Activated CD4-positive, alpha-beta T cell treated with anti-CD3 and anti-CD28 coated beads, Interleukin-2, amount 10 ng/mL, durations not matched to agents 7 days and 5 days (primary cell): ENCODE measurements at regions not wholly inside any gene's neighbourhood (a gene's known extent, or its start where the extent isn't known, plus 50 kb on each side); places are given as distances from the start of the nearest gene placed in this dataset. TPM values are rescaled to one million over a fixed set of nuclear protein-coding genes. Genes with fewer than 3 reads are reported as not detected.

ENCODE experiments used
- CTCF ChIA-PET: fragments of 350-600 bp; sonication (Branson Sonifier 250); formaldehyde crosslinking; loops from one replicate; lab custom pipeline; 2021; ENCODE audit warnings: antibody characterized with exemption; lab: Charles Lee
- POLR2A ChIA-PET: fragments of 350-600 bp; sonication (Branson Sonifier 250); formaldehyde crosslinking; loops from one replicate; lab custom pipeline; 2021; ENCODE audit warnings: antibody characterized with exemption; lab: Charles Lee
- DNase-seq: peaks from one replicate; pipeline ENCODE4 v3.0.0-alpha.2; 2020
- H3K27ac Mint-ChIP-seq: one replicate; pipeline ENCODE4 v1.8.0; 2021; ENCODE audit warnings: mild to moderate bottlenecking, moderate library complexity, mixed read lengths
- H3K27me3 Mint-ChIP-seq: one replicate; pipeline ENCODE4 v1.8.0; 2021; ENCODE audit warnings: mixed read lengths
- H3K36me3 Mint-ChIP-seq: one replicate; pipeline ENCODE4 v1.8.0; 2021; ENCODE audit warnings: low read depth, mixed read lengths
- H3K4me1 Mint-ChIP-seq: one replicate; pipeline ENCODE4 v1.8.0; 2021; ENCODE audit warnings: mixed read lengths
- H3K4me3 Mint-ChIP-seq: one replicate; pipeline ENCODE4 v1.8.0; 2021; ENCODE audit warnings: mild to moderate bottlenecking, moderate library complexity, mixed read lengths
- H3K9me3 Mint-ChIP-seq: one replicate; pipeline ENCODE4 v1.8.0; 2021; ENCODE audit warnings: mixed read lengths
- microRNA-seq: library from miRNA; unstranded; fragments of <30 nt; microRNA quantifications from one replicate; pipeline ENCODE4 v1.2.0, GENCODE V29; 2021; ENCODE audit warnings: borderline microRNAs expressed, borderline replicate concordance

DNA sequence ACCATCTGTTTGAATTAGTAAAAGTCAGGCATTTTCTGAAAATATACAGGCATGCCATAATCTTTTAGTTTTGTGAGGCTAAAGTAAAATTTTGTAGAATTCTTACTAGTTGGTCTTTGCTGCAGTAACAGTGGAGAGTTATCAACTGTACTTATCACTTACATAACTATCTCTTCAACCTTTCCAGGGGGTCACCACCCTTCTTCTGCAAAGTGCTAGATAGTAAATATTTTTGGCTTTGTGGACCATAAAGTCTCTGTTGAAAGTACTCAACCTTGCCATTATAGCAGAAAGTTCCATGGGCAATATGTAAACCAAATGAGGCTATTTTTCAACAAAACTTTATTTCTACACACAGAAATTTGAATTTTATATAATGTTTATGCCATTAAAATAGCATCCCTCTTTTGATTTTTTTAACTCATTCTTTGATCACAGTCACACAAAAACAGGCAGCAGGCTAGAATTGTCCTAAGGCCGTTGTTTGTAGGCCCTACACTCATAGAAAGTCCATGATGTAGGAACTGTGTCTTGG, 59.5 kb upstream of the KLF6 start:
- no peak overlapping the region for H3K4me3 Mint-ChIP-seq
- ChIA-PET CTCF (interaction anchor here (1.4 kb wide), 1 partner anchor 22 kb away, joined by 3 read pairs; no protein-coding TSS in a partner anchor), POLR2A (no interaction called here)
- H3K27ac Mint-ChIP-seq = no peak overlapping the region
- no peak for DNase-seq
- peaks cover 5% of the 10 kb centered on the region for H3K36me3 Mint-ChIP-seq
- no peaks in the 10 kb centered on the region for H3K27me3 Mint-ChIP-seq
- peaks cover 9% of the 10 kb centered on the region for H3K9me3 Mint-ChIP-seq
- peaks cover under 1% of the 10 kb centered on the region for H3K4me1 Mint-ChIP-seq

DNA sequence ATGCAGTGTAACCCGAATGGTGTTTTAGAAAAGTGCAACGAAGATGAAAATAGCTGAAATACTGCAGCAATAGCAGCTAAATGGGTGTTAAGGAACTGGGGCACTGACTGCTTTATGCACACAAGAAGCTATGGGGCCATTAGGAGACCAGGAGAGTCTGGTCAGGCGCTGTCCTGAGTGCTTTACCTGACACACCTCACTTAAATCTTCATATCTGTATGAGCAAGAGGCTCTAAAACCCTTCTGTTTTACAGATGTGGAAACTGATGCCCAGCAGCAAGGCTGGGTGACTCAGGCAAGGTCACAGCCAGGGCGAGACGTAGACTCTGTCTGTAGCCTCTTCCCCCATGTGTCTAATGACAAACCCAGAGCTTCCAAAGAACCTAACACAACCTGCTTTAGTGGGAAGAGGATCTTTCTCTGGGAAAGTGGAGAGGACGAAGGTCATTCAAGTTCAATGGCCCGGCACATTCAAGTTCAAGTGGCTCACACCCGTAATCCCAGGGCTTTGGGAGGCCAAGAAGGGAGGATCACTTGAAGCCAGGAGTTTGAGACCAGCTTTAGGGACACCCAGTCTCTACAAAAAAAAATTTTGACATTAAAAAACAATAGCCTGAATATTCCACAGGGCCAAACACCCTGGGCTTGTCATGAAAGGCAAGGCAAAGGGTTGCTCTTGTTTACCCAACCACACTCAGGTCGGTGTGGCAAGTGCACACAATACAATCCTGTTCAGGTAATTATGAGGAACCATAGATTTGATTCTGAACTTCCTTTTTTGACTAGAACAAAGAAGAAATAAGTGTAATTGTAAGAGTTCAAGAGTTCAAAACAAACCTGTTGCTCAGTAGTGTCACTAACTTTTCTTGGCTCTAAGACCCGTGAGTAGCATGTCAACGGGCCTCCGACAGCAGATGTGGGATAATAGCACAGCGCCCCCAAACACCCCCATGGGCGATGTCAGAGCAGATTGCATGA, 53.7 kb upstream of the KLF6 start:
- no peaks in the 10 kb centered on the region for H3K27me3 Mint-ChIP-seq
- H3K4me3 Mint-ChIP-seq = no peak overlapping the region
- H3K27ac Mint-ChIP-seq = no peak overlapping the region
- POLR2A ChIA-PET = no interaction called here
- no peak for DNase-seq
- CTCF ChIA-PET = interaction anchor here (0.6 kb wide), 1 partner anchor 77 kb away, joined by 3 read pairs; no protein-coding TSS in a partner anchor
- H3K9me3 Mint-ChIP-seq = peaks cover 8% of the 10 kb centered on the region
- H3K36me3 Mint-ChIP-seq = peaks cover 5% of the 10 kb centered on the region
- peaks cover 21% of the 10 kb centered on the region for H3K4me1 Mint-ChIP-seq

DNA sequence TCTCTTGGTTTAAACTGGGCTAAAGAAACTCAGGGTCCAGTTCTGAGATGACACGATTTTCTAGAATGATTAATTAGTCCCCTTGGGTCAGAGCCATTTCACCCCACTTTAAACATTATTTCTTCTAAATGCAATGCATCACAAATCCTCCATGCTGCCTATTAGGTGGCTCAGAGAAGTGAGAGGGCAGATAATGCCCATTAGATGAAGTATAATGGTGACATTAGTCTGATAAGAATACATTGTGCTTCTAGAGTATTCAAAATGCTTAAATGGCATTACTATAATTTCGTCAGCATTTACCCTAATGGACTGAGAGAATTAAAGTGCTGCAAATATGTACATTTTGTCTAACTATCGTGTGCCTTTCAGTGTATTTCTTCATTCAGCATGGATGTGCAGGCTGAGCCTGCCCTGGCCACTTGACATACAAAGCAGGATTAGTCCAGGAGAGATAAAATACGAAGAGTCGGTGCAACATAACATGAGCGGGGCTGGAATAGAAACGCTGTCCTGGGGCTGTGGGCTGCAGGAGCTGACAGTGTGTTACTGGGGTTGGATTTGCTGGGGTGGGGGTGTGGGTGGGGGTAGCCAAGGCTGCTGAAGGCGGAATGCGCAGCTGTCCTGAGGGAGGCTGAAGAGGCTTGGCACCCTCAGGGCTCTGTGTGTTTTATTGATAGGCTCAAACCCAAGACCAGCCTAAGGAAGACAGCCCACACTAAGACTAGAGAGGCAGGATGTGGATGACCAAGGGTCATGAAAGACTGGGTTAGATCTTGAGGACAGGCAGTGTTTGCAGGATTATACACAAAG, 52.8 kb upstream of the KLF6 start:
- peaks cover 25% of the 10 kb centered on the region for H3K4me1 Mint-ChIP-seq
- H3K36me3 Mint-ChIP-seq = no peaks in the 10 kb centered on the region
- ChIA-PET POLR2A (interaction anchor here (0.6 kb wide), 1 partner anchor 1610 kb away, joined by 3 read pairs; no protein-coding TSS in a partner anchor), CTCF (interaction anchor here (0.6 to 1.7 kb wide), 2 partner anchors 9 to 76 kb away, joined by 3 read pairs; no protein-coding TSS in a partner anchor)
- H3K27me3 Mint-ChIP-seq = no peaks in the 10 kb centered on the region
- no peak overlapping the region for H3K27ac Mint-ChIP-seq
- H3K4me3 Mint-ChIP-seq = no peak overlapping the region
- H3K9me3 Mint-ChIP-seq = peaks cover 8% of the 10 kb centered on the region
- DNase-seq = no peak

DNA sequence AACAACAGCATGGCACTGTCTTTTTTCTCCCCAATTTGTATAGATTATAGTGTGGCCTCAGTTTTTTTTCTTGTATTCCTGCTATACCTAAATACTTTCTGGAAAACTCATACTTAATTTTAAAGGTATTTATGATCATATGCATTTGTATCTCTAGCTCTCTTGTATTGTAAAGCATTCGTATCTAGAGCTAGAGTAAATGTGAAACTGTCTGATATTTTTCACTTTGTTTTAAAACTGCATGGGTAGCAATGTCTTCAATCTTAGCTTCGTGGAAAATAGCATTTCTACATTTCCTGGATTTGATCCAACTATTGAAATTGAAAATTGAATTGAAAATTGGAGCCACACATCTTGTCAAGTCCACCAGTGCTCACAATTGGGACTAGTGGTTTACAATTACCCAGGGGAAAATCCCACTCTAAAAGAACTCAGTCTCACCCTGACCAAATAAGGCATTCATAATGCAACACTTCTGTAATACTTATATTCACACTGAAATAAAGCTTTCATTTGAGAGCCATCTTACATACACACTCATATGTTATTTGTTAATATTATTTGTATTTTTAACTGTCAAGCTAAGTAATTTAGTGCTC, 51.3 kb upstream of the KLF6 start:
- Mint-ChIP-seq H3K4me1 (peaks cover 40% of the 10 kb centered on the region), H3K9me3 (peaks cover 5% of the 10 kb centered on the region), H3K4me3 (peak overlapping the region; percentile 15), H3K27me3 (no peaks in the 10 kb centered on the region), H3K27ac (no peak overlapping the region), H3K36me3 (no peaks in the 10 kb centered on the region)
- POLR2A ChIA-PET = interaction anchor here (0.7 kb wide), 1 partner anchor 98 kb away, joined by 3 read pairs; no protein-coding TSS in a partner anchor
- CTCF ChIA-PET = interaction anchor here (0.7 to 1.9 kb wide), 9 partner anchors 10 to 136 kb away, joined by 3 to 7 read pairs (median 3); no protein-coding TSS in a partner anchor
- DNase-seq = no peak

DNA sequence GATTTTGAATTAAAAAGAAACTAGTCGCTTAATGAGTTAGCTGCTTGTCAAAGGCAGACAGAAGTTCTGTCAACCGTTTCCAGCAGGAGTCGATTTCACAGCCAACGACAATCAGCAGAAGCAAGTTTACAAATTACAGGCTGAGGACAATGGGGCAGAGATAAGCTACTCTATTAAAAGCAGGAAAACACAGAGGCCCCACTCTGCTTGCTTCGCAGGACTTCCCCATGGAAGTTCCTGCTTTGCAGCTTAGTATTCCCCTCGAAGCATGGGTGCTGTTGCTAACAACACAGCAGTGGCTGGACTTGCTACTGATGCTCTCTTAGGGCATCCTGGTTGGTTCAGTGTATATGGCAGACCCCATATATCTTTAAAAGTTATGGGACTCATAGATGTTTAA, 50.8 kb upstream of the KLF6 start:
- CTCF ChIA-PET = interaction anchor here (0.7 to 2.5 kb wide), 10 partner anchors 9 to 137 kb away, joined by 3 to 12 read pairs (median 3); no protein-coding TSS in a partner anchor
- Mint-ChIP-seq H3K9me3 (peaks cover 5% of the 10 kb centered on the region), H3K36me3 (no peaks in the 10 kb centered on the region), H3K4me3 (no peak overlapping the region), H3K27ac (no peak overlapping the region), H3K4me1 (peaks cover 44% of the 10 kb centered on the region), H3K27me3 (no peaks in the 10 kb centered on the region)
- POLR2A ChIA-PET = no interaction called here
- DNase-seq = no peak

DNA sequence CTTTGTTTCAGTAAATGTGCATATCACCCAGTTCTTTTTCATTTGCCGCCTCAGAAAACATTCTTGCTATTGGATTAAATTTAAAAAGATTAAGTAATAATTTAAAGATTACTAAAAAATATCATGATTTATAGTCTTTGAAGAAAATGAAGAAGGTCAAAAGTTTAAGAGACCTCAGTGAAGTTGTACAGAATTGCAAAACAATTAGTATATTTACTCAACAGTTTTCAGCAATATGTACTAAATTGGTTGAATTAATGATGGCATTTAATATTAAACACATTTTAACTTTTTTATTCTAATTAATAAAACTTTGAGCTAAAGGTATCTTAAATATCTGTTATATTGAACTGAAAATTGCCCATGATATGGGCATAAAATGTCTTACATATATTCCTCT, 49.9 kb upstream of the KLF6 start:
- ChIA-PET CTCF (interaction anchor here (1.1 to 2.5 kb wide), 5 partner anchors 10 to 137 kb away, joined by 3 to 12 read pairs (median 3); no protein-coding TSS in a partner anchor), POLR2A (no interaction called here)
- Mint-ChIP-seq H3K27me3 (no peaks in the 10 kb centered on the region), H3K36me3 (no peaks in the 10 kb centered on the region), H3K27ac (no peak overlapping the region), H3K9me3 (peaks cover 5% of the 10 kb centered on the region), H3K4me3 (no peak overlapping the region), H3K4me1 (peaks cover 46% of the 10 kb centered on the region)
- DNase-seq = no peak

Small RNAs in the stretch of these regions (microRNA-seq; reads per million reads assigned to microRNA genes)
- gene MIR6078 = not detected
